GM21723 (cell line): ENCODE measurements at regions not wholly inside any gene's neighbourhood (a gene's known extent, or its start where the extent isn't known, plus 50 kb on each side); places are given as distances from the start of the nearest gene placed in this dataset.

ENCODE experiments used
- ATAC-seq: cut with Tn5 transposase; IDR thresholded peaks from one replicate; pipeline ENCODE4 v1.9.1; 2021; ENCODE audit warnings: mild to moderate bottlenecking, moderate library complexity; ENCODE audit not compliant: unreplicated experiment

DNA sequence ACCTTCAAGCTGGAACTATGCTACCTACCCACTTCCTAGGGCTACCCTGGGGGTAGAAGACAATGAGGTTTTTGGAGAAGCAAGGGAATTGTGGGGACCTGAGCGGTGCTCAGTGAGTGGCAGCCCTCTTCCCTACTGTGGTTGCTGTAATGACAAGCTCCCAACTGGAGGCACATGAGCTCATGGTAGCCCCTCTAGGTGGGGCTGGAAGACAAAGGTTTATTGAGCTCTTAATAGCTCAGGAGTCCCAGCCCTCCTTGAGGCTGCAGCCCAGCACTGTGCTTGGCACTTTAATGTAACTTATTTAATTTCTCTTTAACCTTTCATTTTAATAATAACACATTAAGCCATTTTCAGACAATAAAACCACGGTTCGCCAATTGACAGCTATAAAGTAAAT, 528.9 kb downstream of the OMA1 start:
- ATAC-seq: no peak

DNA sequence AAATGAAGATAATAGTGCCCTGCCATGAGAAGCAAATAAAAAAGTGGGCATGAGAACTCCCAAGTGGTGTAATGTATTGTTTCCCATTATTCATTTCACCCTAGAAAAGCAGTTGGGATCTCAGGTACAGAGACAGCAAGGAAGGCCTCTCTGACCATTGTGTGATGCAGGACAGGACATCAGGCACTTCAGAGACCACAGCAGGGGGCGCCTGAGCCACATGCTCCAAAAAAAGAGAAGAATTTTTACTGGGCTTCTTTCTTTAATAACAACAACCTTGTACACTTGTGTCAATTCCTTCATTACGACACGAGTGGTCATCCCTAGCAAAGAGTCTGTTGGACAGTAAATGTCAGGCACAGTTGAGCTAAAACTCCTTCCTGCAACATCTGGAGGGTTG, 533.3 kb downstream of the OMA1 start:
- no peak for ATAC-seq

DNA sequence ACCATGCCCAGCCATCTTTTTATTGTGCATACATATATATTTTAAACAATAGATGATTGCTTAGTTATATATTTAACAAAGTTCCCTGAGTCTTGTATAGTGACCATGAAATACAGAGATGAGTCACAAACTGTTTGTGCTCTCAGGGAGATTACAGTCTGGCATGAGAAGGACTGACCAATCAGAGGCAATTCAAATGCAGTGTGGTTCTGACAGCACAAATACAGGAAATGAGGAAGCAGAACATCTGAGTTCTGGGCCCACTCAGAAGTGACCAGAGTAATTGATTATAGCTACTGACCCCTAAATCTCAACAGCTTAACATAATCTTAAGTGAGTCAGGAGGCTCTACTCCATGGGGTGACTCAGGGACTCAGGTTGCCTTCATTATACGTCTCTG, 534.5 kb downstream of the OMA1 start:
- no peak for ATAC-seq

DNA sequence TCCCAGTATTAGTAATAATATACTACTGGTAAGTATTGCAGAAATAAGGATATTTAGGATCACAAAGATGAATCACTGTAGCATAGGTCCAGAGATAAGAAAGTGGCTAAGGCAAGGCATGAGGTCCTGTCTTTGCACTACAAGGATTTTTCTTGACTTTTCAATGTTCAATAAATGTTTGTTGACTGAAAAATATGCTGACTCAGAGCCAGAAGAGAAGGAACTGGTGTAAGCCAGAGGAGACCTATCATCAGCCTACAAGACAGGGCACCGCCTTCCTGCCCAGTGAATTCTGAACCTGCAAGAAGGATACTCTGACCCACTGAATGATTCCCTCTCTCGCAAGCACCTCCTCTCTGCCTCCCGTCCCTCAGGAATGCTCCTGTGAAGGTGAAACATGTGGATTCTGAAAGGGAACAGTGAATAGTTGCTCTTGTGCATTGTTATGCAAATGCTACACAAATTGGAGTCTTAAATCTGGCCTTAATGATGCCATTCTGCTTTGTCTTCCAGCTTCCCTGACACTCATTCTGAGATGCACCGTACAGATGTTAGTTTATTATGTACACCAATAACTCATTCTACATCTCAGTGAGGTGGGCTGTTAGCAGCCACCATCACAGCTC, 540.0 kb downstream of the OMA1 start:
- no peak for ATAC-seq

DNA sequence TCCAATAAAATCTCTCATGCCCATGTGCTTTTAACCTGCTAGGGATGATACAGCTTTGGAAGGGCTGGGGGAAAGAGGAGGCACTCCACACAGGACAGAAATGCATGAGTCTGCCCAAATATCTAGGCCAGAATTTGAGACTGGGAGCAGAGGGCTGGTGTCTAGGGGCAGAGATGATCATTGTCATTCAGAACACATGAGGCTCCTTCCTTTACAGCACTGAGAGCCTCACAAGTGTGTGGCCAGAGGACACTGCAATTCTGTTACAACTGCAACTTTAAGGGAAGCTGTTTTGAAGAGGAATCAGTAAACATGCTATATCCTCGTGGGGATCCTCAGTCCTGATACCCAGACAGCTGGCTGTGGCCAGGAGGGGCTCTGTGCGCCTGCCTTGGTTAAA, 541.3 kb downstream of the OMA1 start:
- no peak for ATAC-seq

DNA sequence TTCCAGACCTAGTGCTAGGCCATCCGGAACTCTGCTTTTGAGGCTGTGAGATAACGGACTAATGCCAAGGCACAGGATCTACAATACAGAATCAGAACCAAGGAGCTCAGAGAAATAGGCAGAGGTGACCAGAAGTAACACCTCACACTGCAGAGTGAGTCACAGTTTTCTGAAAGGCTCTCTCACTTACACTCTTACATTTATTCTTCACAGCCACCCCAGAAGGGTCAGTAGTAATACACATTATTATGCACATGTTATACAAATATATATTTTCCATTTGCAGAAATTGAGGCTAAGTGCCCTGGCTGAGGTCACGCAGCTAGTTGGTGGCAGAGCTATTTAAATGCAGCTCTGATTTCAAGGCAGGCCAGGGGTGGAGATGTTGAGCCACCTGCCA, 542.5 kb downstream of the OMA1 start:
- no peak for ATAC-seq

DNA sequence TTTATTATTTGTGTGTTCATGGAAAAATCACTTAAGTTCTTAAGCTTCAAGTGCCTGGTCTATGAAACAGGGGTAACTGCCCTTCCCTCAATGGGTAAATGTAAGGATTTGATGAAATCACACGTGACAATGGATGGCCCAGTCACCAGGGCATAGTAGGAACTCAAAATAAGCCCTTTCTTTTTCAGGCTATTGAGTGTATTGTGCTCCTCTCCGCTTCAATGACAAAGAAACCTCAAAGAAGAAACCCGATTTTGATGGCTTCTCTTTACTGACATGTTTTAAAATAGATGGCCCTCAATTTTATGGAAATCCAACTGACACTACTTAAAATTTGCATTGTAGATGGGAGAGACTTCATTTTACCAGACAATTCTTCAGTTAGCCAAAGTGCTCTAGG, 543.5 kb downstream of the OMA1 start:
- ATAC-seq: no peak

DNA sequence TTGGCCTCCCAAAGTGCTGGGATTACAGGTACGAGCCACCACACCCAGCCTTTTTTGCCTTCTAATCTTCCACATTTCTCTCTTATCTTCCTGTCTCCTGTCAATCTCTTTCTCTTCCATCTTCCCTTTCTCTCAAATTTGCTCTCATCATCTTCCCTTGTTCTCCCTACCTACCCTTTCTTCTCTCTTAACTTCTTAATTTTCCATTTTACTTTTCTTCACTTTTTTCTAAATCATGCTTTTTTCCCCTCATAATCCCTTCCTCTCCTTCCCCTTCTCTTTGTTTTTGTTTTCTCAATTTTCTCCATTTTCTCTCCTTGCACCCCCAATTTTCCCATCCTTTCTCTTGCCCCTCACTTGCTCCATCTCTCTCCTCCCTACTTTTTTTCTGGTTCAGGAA, 545.7 kb downstream of the OMA1 start:
- no peak for ATAC-seq

DNA sequence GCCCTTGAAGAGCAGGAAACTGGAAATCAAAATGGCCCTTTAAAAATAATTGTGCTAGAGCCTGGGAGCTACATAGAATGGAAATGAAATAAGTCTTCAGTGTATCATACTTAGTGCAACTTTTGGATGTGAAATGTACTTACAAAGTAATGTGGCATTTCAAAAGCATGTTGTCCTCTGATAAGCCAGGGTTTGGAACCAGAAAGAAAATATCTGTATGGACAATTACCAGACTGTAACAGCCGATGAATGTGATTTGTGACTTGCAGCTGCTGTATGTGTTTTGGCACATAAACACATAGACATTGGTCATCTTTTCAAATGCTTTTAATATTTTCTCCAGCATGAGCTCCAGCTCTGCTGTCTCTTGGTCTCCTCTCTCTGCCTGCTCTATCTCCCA, 546.4 kb downstream of the OMA1 start:
- no peak for ATAC-seq

DNA sequence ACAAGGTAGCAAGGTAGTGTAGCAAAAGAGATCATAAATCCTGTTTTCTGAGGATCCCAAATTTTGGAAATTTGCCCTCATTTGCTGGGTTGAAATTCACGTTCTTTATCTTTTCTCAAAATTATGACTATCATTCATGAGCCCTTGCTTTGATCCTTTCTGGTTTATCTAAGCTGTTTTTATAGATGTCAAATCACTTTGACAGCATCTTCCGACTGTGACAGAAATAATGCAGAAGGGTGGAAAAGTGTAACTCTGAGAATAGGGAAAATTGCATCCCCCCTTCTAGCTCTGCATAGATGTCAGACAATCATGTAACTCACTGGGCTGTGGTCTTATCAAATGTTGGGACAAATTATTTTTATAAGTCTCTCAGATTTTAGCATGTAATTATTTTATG, 550.1 kb downstream of the OMA1 start:
- no peak for ATAC-seq

DNA sequence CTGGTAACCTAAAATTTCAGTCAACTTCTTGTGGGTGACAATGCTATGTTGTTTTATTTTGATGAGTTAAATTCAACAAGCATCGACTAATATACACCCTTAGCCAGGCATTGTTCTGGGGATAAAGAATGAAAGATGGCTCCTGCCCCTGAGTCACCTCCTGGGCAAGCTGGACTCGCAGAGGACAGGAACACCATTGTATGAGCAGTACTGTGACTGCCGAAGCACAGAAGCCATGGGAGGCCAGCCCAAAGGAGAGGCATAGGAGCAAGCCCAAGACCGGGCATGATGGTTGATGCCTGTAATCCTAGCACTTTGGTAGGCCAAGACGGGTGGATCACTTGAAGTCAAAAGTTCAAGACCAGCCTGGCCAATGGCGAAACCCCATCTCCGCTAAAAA, 555.2 kb downstream of the OMA1 start:
- no peak for ATAC-seq

DNA sequence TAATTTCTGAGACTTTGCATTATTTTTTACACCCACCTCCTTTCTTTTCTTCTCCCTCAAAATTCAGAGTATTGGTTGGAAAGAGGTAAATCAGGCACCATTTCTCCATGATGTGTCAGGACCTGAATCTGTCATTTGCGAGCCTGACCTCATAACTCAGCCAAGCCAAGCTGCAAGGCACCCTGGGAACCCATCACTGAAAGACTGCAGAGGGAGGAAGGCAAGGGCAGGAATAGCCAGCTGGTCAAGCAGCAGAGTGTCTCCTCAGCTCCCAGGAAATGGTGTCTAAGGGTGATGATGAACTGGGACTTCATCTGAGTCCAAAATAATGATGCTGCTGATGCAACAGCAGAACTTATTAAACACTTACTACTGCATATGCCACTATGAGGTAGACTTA, 556.6 kb downstream of the OMA1 start:
- ATAC-seq: no peak

DNA sequence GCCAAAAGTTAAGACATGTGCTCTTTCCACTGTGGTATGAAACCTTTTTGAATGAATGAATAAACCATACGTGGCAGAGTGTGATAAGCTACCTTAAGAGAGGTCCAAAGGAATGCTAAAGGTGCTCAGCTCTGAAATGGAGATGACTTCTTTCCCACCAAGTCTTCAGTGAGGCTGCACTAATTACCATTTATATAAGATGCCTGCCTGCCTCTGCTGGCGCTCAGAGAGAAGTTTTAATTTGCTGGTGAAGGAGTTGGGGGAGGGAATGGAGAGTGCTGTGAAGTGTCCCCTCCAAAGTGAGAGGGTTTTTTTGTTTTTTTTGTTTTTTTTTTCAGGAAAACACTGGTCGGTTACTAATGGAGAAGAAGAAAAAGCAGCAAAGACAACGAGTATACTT, 559.0 kb downstream of the OMA1 start:
- no peak for ATAC-seq

DNA sequence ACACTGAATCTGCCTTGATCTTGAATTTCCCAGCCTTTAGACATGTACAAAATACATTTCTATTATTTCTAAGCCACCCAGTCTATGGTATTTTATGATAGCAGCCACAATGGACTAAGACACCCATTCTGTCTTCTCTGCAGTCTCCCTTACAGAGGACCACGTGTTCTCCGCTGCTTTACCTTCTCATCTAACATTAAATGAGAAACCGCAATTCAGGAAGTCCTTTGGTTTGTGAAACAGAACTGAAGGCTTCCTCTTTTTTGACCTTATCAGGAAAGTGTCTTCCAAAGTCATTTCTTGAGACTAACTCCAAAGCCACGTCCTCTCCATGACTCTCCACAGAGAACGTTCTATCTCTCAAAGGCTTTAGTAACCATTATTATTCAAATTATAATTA, 560.1 kb downstream of the OMA1 start:
- ATAC-seq: peak; percentile 89

DNA sequence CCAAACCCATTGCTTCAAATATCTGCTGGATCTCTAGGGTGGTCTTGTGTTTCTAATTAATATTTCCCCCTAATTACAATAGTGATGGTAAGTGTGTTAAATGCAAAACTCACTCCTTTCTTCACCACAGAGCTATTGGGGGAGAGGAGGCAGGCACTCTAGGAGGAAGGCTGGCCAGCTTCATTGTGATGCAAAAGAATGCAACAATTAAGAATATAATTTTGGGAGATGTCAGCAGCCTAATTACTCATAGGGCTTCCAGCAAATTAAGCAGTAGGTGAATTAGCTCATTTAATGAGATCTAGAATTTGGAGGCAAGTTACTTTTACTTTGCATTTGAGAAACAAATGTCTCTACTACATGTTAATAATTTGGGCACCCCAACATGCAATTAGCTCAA, 560.4 kb upstream of the DAB1 start:
- ATAC-seq: no peak

DNA sequence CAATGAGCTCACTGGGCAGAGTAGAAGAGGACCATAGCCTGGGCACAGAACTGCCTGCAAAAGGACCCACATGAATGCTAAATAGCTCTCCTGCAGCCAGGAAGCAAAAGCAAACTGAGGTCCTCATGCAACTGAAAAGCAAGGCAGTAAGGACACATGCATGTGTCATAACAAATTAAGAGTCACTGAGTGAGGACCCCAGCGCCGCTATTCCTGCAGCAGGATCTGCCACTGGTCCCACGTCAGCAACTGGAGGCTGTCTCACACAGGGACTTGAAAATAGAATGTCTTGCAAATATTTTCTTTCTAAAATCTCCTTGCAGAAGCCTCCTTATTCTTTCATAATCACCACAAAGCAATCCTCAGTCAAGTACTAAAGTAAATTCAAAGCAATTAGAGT, 559.6 kb upstream of the DAB1 start:
- ATAC-seq: no peak

DNA sequence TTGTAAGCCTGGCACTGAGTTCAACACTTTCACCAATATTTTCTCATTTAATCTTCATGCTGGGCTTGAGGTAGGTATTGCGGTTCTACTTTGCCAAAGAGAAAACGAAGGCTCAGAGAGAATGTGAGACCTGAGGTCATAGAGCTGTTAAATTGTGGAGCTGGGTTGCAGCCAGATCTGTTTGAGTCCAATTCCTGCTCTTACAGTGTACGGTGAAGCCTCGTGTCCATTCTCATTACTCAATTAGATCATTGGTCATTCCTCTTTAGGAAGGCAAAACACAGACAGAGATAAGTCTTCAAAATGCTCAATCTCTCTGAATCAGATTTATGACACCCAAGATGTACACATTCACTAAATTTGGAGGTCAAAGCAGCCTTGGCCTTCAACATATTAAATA, 559.0 kb upstream of the DAB1 start:
- no peak for ATAC-seq

DNA sequence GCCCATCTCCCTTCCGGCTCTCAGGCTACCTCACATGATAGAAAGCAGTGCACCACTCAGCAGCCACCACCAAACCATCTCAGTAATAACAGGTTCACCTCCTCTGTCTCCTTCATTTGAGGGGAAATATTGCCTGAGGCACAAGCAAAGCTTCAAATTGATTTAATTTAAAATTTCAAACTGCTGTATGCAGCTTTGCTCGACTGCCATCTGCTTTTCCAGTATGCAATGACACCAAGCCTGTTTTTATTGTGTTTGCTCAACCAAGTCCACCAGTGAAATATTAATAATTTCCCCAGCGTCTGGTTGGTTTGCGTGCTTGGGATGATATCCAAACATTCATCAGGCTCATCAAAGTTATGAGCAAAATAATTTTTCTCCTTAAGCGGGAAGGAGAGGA, 552.4 kb upstream of the DAB1 start:
- ATAC-seq: no peak

DNA sequence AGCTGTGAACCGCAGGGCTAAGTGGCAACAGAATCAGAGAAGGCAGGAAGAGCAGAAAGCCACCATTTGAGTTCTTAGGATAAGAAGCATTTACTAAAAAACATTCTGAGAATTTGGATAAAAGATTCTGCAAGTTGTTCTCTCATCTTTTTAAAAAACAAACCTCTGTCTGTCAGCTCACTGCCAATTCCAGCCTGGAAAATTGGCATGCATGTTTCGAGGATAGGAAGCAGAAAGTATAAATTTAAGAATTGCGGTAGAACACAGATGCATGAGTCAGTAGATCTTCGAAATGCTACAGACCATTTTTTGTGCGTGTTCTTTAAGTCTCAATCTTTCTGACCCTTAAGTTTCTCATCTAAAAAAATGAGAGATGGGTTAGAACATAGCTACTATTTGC, 544.5 kb upstream of the DAB1 start:
- ATAC-seq: no peak

DNA sequence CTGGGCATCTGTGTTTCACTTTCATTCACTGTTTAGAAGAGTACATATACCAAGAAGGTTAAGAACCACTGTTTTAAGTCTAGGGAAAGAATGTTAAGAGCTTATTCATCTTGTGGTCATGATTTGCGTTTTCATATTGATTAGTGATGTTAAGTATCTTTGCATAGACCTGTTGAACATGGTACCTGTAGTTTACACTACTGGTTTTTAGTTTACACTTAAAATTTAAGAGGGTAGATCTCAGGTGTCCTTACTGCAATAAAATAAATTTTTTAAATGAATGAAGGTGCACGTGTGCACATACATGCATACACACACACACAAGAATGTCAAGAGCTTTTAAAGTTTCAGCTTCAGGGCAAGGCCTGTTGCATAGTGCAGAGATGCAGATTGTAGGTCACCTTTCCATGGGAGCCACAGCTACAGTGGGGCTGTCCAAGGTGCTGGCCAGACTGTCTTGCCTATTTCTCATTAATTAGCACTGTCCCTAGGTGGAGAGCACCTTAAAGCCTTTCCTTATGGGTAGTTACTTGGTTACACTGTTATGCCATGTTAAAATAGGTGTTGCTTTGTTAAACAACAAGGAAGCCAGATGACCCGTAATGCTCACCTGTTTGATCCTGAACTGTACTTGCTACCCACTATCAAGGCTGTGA, 543.0 kb upstream of the DAB1 start:
- no peak for ATAC-seq

DNA sequence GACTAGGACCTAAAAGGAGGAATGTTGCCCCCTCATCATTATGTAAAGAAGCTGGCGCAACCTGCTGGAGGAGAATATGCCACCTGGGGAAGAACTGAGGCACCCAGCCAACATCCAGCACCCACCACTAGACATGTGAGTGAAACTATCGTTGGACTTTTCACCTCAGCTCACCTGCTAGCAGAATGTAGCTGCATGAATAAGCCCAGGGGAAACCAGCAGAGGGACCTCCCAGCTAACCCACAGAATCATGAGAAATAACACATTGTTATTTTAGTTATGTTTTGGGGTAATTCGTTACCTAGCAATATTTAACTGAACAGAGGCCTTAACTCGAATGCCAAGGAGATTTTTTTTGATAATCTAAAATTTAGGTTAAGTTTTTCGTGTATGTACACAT, 542.5 kb upstream of the DAB1 start:
- ATAC-seq: no peak

DNA sequence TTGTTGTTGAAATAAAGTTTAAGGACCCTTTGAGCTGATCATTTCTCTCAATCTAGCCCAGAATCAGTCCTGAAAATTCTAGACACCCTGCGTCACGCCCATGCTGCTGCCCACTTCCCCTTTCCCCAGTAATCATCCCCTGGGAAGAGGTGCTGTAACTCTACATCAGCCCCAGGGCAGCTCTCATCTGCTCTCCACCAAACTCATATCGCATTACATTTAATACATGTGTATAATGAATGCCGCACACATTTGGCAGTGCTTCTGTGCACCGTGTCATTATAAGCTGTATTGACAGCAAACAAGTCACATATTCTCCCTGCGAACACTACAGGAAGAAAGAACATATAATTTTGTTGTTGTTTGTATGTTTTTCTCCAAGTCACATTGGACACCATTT, 539.7 kb upstream of the DAB1 start:
- no peak for ATAC-seq

DNA sequence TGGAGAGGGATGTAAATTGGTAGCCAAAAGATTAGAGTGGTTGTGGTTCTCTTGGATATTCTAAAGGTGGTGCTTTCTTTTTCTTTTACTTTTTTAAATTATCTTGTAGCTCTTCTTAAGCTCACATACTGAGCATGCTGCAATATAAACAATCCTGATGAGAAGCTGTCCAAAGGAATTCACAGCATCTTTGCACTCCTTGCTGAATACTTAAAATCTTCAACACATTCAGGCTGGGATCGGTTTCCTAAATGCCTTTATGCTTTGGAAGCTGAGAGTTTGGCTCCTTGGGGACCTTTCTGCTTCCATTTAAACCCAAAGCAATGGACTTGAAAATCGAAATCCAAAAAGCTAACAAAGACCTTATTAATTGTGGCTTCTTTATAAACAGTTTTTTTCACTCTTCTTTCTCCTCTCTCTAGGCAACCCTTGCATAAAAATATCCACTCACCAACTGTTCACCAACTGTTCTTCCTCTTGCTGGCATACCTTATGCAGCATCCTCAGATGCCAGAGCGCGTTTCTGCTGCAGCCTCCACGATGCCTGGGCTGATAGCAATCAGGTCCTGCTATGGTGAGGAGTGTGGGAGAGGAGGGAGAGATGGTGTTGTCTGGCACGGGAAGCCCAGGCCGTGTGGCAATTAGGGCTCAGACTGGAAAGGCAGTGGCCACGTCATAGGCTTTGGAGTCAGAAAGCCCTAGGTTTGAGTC, 535.8 kb upstream of the DAB1 start:
- no peak for ATAC-seq
